Nephron (organoid): ENCODE measurements at regions not wholly inside any gene's neighbourhood (a gene's known extent, or its start where the extent isn't known, plus 50 kb on each side); places are given as distances from the start of the nearest gene placed in this dataset.

Experiments used
- H3K27ac Mint-ChIP-seq, 3 experiments: 2 replicates each; pipeline ENCODE4 v1.8.0; 2020; ENCODE audit warnings: mixed read lengths in 3 of 3, mild to moderate bottlenecking in 2 of 3, moderate library complexity in 1 of 3
- H3K27me3 Mint-ChIP-seq: 2 replicates; pipeline ENCODE4 v1.8.0; 2021; ENCODE audit warnings: low read depth, mild to moderate bottlenecking, moderate library complexity, mixed read lengths
- H3K36me3 Mint-ChIP-seq: 2 replicates; pipeline ENCODE4 v1.8.0; 2020; ENCODE audit warnings: low read depth, mixed read lengths
- H3K4me1 Mint-ChIP-seq: 2 replicates; pipeline ENCODE4 v1.8.0; 2020; ENCODE audit warnings: mixed read lengths
- H3K4me3 Mint-ChIP-seq, 3 experiments: 2 replicates each; pipeline ENCODE4 v1.8.0; 2020; ENCODE audit warnings: mild to moderate bottlenecking in 3 of 3, mixed read lengths in 3 of 3, moderate library complexity in 2 of 3
- H3K9me3 Mint-ChIP-seq: 2 replicates; pipeline ENCODE4 v1.8.0; 2020; ENCODE audit warnings: mixed read lengths
- TF ChIP-seq, protein P1 (sequence below), 3 experiments: fragments of 200-600 bp; sonication (generic); IDR thresholded peaks; one replicate each; pipeline ENCODE4 v1.5.0; 2021; ENCODE audit warnings: antibody characterized with exemption in 3 of 3; ENCODE audit not compliant: unreplicated experiment in 3 of 3

- Mint-ChIP-seq H3K27ac (no peak overlapping the region), H3K4me1 (no peaks in the 10 kb centered on the region), H3K36me3 (no peaks in the 10 kb centered on the region), H3K9me3 (no peaks in the 10 kb centered on the region), H3K4me3 (no peak overlapping the region), H3K27me3 (peaks cover 4% of the 10 kb centered on the region)
- TF ChIP-seq, protein P1, sequence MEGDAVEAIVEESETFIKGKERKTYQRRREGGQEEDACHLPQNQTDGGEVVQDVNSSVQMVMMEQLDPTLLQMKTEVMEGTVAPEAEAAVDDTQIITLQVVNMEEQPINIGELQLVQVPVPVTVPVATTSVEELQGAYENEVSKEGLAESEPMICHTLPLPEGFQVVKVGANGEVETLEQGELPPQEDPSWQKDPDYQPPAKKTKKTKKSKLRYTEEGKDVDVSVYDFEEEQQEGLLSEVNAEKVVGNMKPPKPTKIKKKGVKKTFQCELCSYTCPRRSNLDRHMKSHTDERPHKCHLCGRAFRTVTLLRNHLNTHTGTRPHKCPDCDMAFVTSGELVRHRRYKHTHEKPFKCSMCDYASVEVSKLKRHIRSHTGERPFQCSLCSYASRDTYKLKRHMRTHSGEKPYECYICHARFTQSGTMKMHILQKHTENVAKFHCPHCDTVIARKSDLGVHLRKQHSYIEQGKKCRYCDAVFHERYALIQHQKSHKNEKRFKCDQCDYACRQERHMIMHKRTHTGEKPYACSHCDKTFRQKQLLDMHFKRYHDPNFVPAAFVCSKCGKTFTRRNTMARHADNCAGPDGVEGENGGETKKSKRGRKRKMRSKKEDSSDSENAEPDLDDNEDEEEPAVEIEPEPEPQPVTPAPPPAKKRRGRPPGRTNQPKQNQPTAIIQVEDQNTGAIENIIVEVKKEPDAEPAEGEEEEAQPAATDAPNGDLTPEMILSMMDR (IDR thresholded peaks at IDR 0.05; ENCODE audit: unreplicated experiment in 3 of 3) = peak in 1 of 3 experiments; percentile 18
Observed at GRCh38 chr5:112604732-112605630, 132.7 kb upstream of the APC start.

DNA sequence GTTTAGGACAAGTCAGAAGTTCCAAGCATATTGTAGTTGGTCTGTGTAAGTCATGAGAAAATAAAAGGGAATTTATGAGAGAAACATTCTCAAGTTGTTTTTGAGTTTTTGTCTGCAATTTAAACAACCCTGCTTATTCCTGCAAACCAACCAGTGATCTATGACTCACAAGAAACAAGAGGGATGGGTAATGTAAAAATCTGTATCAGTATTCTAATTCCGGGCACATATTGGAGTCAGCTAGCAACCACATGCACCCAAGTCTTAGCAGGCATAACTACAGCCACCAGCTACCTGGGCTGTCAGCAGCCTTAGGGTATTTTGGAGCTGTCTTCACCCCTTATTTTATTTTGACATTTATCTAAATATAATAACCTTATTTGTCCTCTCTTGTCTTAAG lies 128.7 kb upstream of the APC start:
- no peak overlapping the region for H3K4me3 Mint-ChIP-seq

GRCh38 chr5:112612663-112613062 lies 125.0 kb upstream of the APC start:
- Mint-ChIP-seq H3K4me1 (peaks cover 8% of the 10 kb centered on the region), H3K36me3 (no peaks in the 10 kb centered on the region), H3K4me3 (no peak overlapping the region), H3K27me3 (no peaks in the 10 kb centered on the region), H3K27ac (no peak overlapping the region), H3K9me3 (no peaks in the 10 kb centered on the region)
- TF ChIP-seq, protein P1 (IDR thresholded peaks at IDR 0.05; ENCODE audit: unreplicated experiment in 3 of 3) = no peak

More for the DNA sequence above, 128.7 kb upstream of the APC start:
- Mint-ChIP-seq H3K27ac (no peak overlapping the region), H3K4me1 (no peaks in the 10 kb centered on the region), H3K27me3 (no peaks in the 10 kb centered on the region), H3K36me3 (no peaks in the 10 kb centered on the region), H3K9me3 (no peaks in the 10 kb centered on the region)
- TF ChIP-seq, protein P1 (IDR thresholded peaks at IDR 0.05; ENCODE audit: unreplicated experiment in 3 of 3) = no peak

DNA sequence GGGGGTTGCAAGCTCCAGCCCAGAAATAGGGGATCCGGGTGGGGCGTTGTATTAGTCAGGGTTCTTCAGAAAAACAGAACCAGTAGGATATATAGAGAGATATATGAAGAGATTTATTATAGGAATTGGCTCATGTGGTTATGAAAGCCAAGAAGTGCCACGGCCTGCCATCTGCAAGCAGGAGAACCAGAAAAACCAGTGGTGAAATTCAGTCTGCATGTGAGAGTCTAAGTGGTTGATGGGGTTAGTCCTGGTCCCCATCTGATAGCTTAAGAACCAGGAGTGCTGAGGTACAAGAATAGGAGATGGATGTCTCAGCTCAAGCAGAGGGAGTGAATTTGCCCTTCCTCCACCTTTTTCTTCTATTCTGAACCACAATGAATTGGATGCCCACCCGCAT lies 123.4 kb upstream of the APC start:
- TF ChIP-seq, protein P1 (IDR thresholded peaks at IDR 0.05; ENCODE audit: unreplicated experiment in 3 of 3) = no peak
- H3K4me3 Mint-ChIP-seq = no peak overlapping the region
- no peaks in the 10 kb centered on the region for H3K9me3 Mint-ChIP-seq
- H3K36me3 Mint-ChIP-seq = no peaks in the 10 kb centered on the region
- peaks cover 8% of the 10 kb centered on the region for H3K4me1 Mint-ChIP-seq
- no peak overlapping the region for H3K27ac Mint-ChIP-seq
- H3K27me3 Mint-ChIP-seq = no peaks in the 10 kb centered on the region

GRCh38 chr5:112614986-112615385 lies 122.7 kb upstream of the APC start:
- Mint-ChIP-seq H3K4me3 (no peak overlapping the region), H3K27ac (no peak overlapping the region), H3K9me3 (no peaks in the 10 kb centered on the region), H3K36me3 (no peaks in the 10 kb centered on the region), H3K27me3 (no peaks in the 10 kb centered on the region), H3K4me1 (peaks cover 8% of the 10 kb centered on the region)
- TF ChIP-seq, protein P1 (IDR thresholded peaks at IDR 0.05; ENCODE audit: unreplicated experiment in 3 of 3) = no peak
